Neural progenitor cell (in vitro differentiated cells): ENCODE measurements at regions not wholly inside any gene's neighbourhood (a gene's known extent, or its start where the extent isn't known, plus 50 kb on each side); places are given as distances from the start of the nearest gene placed in this dataset.

ENCODE experiments used
- DNase-seq: peaks from one replicate; pipeline ENCODE4 v3.0.0-alpha.2; 2016; ENCODE audit warnings: low spot score
- H2AFZ ChIP-seq: fragments of 200-600 bp; sonication (generic); replicated peaks from 2 replicates; pipeline ENCODE4 v1.6.1; 2016; ENCODE audit warnings: antibody characterized with exemption
- H3F3A ChIP-seq: fragments of 200-600 bp; sonication (generic); 2 replicates; pipeline ENCODE4 v1.6.1; 2016; ENCODE audit warnings: antibody characterized with exemption, low read depth
- H3K27ac ChIP-seq: fragments of 200-600 bp; sonication (generic); 2 replicates; pipeline ENCODE4 v1.5.1; 2016; ENCODE audit warnings: mild to moderate bottlenecking
- H3K27me3 ChIP-seq: fragments of 200-600 bp; sonication (generic); 2 replicates; pipeline ENCODE4 v1.6.1; 2016; ENCODE audit warnings: mild to moderate bottlenecking, moderate library complexity
- H3K36me3 ChIP-seq: fragments of 200-600 bp; sonication (generic); 2 replicates; pipeline ENCODE4 v1.5.1; 2016
- H3K4me1 ChIP-seq: fragments of 200-600 bp; sonication (generic); 2 replicates; pipeline ENCODE4 v1.6.1; 2016; ENCODE audit warnings: mixed run types
- H3K4me2 ChIP-seq: fragments of 200-600 bp; sonication (generic); 2 replicates; pipeline ENCODE4 v1.6.1; 2016
- H3K4me3 ChIP-seq: fragments of 200-600 bp; sonication (generic); 2 replicates; pipeline ENCODE4 v1.5.1; 2016
- H3K79me2 ChIP-seq: fragments of 200-600 bp; sonication (generic); 2 replicates; pipeline ENCODE4 v1.6.1; 2016; ENCODE audit warnings: low read depth
- H3K9ac ChIP-seq: fragments of 200-600 bp; sonication (generic); 2 replicates; pipeline ENCODE4 v1.6.1; 2016
- H3K9me3 ChIP-seq: fragments of 200-600 bp; sonication (generic); 2 replicates; pipeline ENCODE4 v1.5.1; 2016; ENCODE audit warnings: low read depth
- H4K20me1 ChIP-seq: fragments of 200-600 bp; sonication (generic); 2 replicates; pipeline ENCODE4 v1.6.1; 2016; ENCODE audit warnings: low read depth
- H3K27ac Mint-ChIP-seq: 3 replicates; pipeline ENCODE4 v1.8.0; 2021; ENCODE audit warnings: mixed read lengths
- H3K27me3 Mint-ChIP-seq: 2 replicates; pipeline ENCODE4 v1.8.0; 2022; ENCODE audit warnings: low read depth, mild to moderate bottlenecking, inconsistent platforms, moderate library complexity, mixed read lengths; ENCODE audit not compliant: insufficient read depth
- H3K36me3 Mint-ChIP-seq: 3 replicates; pipeline ENCODE4 v1.8.0; 2021; ENCODE audit warnings: mixed read lengths
- H3K4me1 Mint-ChIP-seq: 3 replicates; pipeline ENCODE4 v1.8.0; 2021; ENCODE audit warnings: mixed read lengths
- H3K4me3 Mint-ChIP-seq: 3 replicates; pipeline ENCODE4 v1.8.0; 2021; ENCODE audit warnings: mild to moderate bottlenecking, moderate library complexity, mixed read lengths
- H3K9me3 Mint-ChIP-seq: 3 replicates; pipeline ENCODE4 v1.8.0; 2020; ENCODE audit warnings: mixed read lengths
- CTCF ChIP-seq: fragments of 200-600 bp; sonication (generic); IDR thresholded peaks from 2 replicates; pipeline ENCODE4 v1.5.1; 2017; ENCODE audit warnings: antibody characterized with exemption, mild to moderate bottlenecking
- EZH2 ChIP-seq: fragments of 200-600 bp; sonication (generic); IDR thresholded peaks from 2 replicates; pipeline ENCODE4 v1.6.1; 2017; ENCODE audit warnings: antibody characterized with exemption, mild to moderate bottlenecking, moderate library complexity
- EZH2phosphoT487 ChIP-seq: fragments of 200-600 bp; sonication (generic); IDR thresholded peaks from 2 replicates; pipeline ENCODE4 v1.6.1; 2017; ENCODE audit warnings: antibody characterized with exemption

- no peak overlapping the region for H3K9ac ChIP-seq
- Mint-ChIP-seq H3K36me3 (no peaks in the 10 kb centered on the region), H3K27me3 (peaks cover 2% of the 10 kb centered on the region), H3K4me1 (peaks cover 9% of the 10 kb centered on the region), H3K9me3 (no peaks in the 10 kb centered on the region), H3K4me3 (no peak overlapping the region), H3K27ac (peak overlapping the region; percentile 53)
- H3K4me2 ChIP-seq, result no peak overlapping the region
- H3K4me1 ChIP-seq, result no peaks in the 10 kb centered on the region
- H3K79me2 ChIP-seq, result no peaks in the 10 kb centered on the region
- no peak for DNase-seq
- no peaks in the 10 kb centered on the region for H3K27me3 ChIP-seq
- no peaks in the 10 kb centered on the region for H3K36me3 ChIP-seq
- no peaks in the 10 kb centered on the region for H4K20me1 ChIP-seq
- no peak for TF ChIP-seq EZH2phosphoT487
- TF ChIP-seq CTCF, result no peak
- TF ChIP-seq EZH2, result no peak
- no peak overlapping the region for H3K27ac ChIP-seq
- H3K9me3 ChIP-seq, result no peaks in the 10 kb centered on the region
- H3F3A ChIP-seq, result no peaks in the 10 kb centered on the region
- H2AFZ ChIP-seq, result no peak overlapping the region
- H3K4me3 ChIP-seq, result no peak overlapping the region
Observed at GRCh38 chr6:138601128-138601527, 101.8 kb upstream of the NHSL1 start.

- peaks cover 5% of the 10 kb centered on the region for H3K79me2 ChIP-seq
- no peaks in the 10 kb centered on the region for H3K9me3 ChIP-seq
Observed at GRCh38 chr6:138605958-138606357, 106.7 kb upstream of the NHSL1 start.

GRCh38 chr6:138607478-138608433 lies 108.5 kb upstream of the NHSL1 start:
- H3K27me3 Mint-ChIP-seq, result no peaks in the 10 kb centered on the region
- Histone ChIP-seq H3K36me3 (no peaks in the 10 kb centered on the region), H3K79me2 (peaks cover 5% of the 10 kb centered on the region), H3K4me3 (no peak overlapping the region), H2AFZ (no peak overlapping the region), H3K4me2 (no peak overlapping the region), H3K9me3 (no peaks in the 10 kb centered on the region), H3F3A (no peaks in the 10 kb centered on the region), H3K4me1 (peaks cover 6% of the 10 kb centered on the region), H4K20me1 (no peaks in the 10 kb centered on the region), H3K27ac (no peak overlapping the region), H3K27me3 (no peaks in the 10 kb centered on the region), H3K9ac (no peak overlapping the region)
- H3K4me1 Mint-ChIP-seq, result peaks cover 28% of the 10 kb centered on the region
- DNase-seq, result peak; percentile 18
- no peaks in the 10 kb centered on the region for H3K9me3 Mint-ChIP-seq
- H3K36me3 Mint-ChIP-seq, result no peaks in the 10 kb centered on the region
- no peak for TF ChIP-seq EZH2
- TF ChIP-seq CTCF, result no peak
- TF ChIP-seq EZH2phosphoT487, result no peak
- peak overlapping the region; percentile 74 for H3K27ac Mint-ChIP-seq
- H3K4me3 Mint-ChIP-seq, result no peak overlapping the region

More at GRCh38 chr6:138605958-138606357, 106.7 kb upstream of the NHSL1 start:
- no peaks in the 10 kb centered on the region for H3K27me3 ChIP-seq
- no peaks in the 10 kb centered on the region for H3F3A ChIP-seq
- TF ChIP-seq EZH2phosphoT487, result no peak
- no peak for TF ChIP-seq EZH2
- TF ChIP-seq CTCF, result no peak
- H3K36me3 ChIP-seq, result no peaks in the 10 kb centered on the region
- no peak overlapping the region for H3K4me3 ChIP-seq
- H3K4me3 Mint-ChIP-seq, result no peak overlapping the region
- H3K27ac Mint-ChIP-seq, result no peak overlapping the region
- H4K20me1 ChIP-seq, result no peaks in the 10 kb centered on the region
- peaks cover 6% of the 10 kb centered on the region for H3K4me1 ChIP-seq
- H3K4me1 Mint-ChIP-seq, result peaks cover 28% of the 10 kb centered on the region
- no peak overlapping the region for H3K9ac ChIP-seq
- no peak overlapping the region for H2AFZ ChIP-seq
- H3K27ac ChIP-seq, result no peak overlapping the region
- no peaks in the 10 kb centered on the region for H3K9me3 Mint-ChIP-seq
- H3K36me3 Mint-ChIP-seq, result no peaks in the 10 kb centered on the region
- no peaks in the 10 kb centered on the region for H3K27me3 Mint-ChIP-seq
- H3K4me2 ChIP-seq, result no peak overlapping the region
- DNase-seq, result no peak
